H9 (cell line): ENCODE measurements at regions not wholly inside any gene's neighbourhood (a gene's known extent, or its start where the extent isn't known, plus 50 kb on each side); places are given as distances from the start of the nearest gene placed in this dataset.

Source experiments
- DNase-seq: peaks from one replicate; pipeline ENCODE4 v3.0.0-alpha.2; 2017
- H2AFZ ChIP-seq: one replicate; pipeline ENCODE4 v1.6.1; 2013; ENCODE audit warnings: mild to moderate bottlenecking, low read length, control low read depth, moderate library complexity
- H2AK5ac ChIP-seq: 2 replicates; pipeline ENCODE4 v1.6.1; 2013; ENCODE audit warnings: low read length, control low read depth, mixed read lengths; ENCODE audit not compliant: insufficient read length
- H2BK120ac ChIP-seq: one replicate; pipeline ENCODE4 v1.6.1; 2013; ENCODE audit warnings: low read depth, mild to moderate bottlenecking, low read length, control low read depth, inconsistent platforms; ENCODE audit not compliant: poor library complexity, severe bottlenecking
- H2BK12ac ChIP-seq: 2 replicates; pipeline ENCODE4 v1.6.1; 2013; ENCODE audit warnings: low read length, control low read depth, mixed read lengths, low read depth; ENCODE audit not compliant: insufficient read length
- H2BK15ac ChIP-seq: 2 replicates; pipeline ENCODE4 v1.6.1; 2013; ENCODE audit warnings: low read depth, low read length, control low read depth
- H2BK20ac ChIP-seq: one replicate; pipeline ENCODE4 v1.6.1; 2013; ENCODE audit warnings: low read depth, mild to moderate bottlenecking, low read length, control low read depth, inconsistent platforms; ENCODE audit not compliant: poor library complexity, severe bottlenecking
- H2BK5ac ChIP-seq: 2 replicates; pipeline ENCODE4 v1.6.1; 2013; ENCODE audit warnings: low read length, control low read depth, mixed read lengths; ENCODE audit not compliant: insufficient read length
- H3K14ac ChIP-seq: 2 replicates; pipeline ENCODE4 v1.6.1; 2013; ENCODE audit warnings: low read length, control low read depth; ENCODE audit not compliant: insufficient read depth
- H3K18ac ChIP-seq: 2 replicates; pipeline ENCODE4 v1.6.1; 2013; ENCODE audit warnings: low read depth, mild to moderate bottlenecking, mixed read lengths, low read length, control low read depth; ENCODE audit not compliant: insufficient read length
- H3K23ac ChIP-seq: 2 replicates; pipeline ENCODE4 v1.6.1; 2013; ENCODE audit warnings: low read length, control low read depth, mixed read lengths, low read depth; ENCODE audit not compliant: insufficient read length
- H3K23me2 ChIP-seq: 2 replicates; pipeline ENCODE4 v1.6.1; 2013; ENCODE audit warnings: low read depth, mild to moderate bottlenecking, mixed read lengths, low read length, control low read depth; ENCODE audit not compliant: insufficient read length, poor library complexity, severe bottlenecking
- H3K27ac ChIP-seq: 2 replicates; pipeline ENCODE4 v1.5.1; 2013; ENCODE audit warnings: low read length, control low read depth, mixed read lengths, low read depth; ENCODE audit not compliant: insufficient read length
- H3K27me3 ChIP-seq: 2 replicates; pipeline ENCODE4 v1.6.1; 2013; ENCODE audit warnings: low read length, control low read depth, inconsistent platforms; ENCODE audit not compliant: insufficient read depth
- H3K4ac ChIP-seq: 2 replicates; pipeline ENCODE4 v1.6.1; 2013; ENCODE audit warnings: low read depth, mild to moderate bottlenecking, control low read depth, inconsistent platforms, low read length, moderate library complexity
- H3K4me1 ChIP-seq: 2 replicates; pipeline ENCODE4 v1.6.1; 2013; ENCODE audit warnings: low read length, control low read depth, inconsistent platforms; ENCODE audit not compliant: insufficient read depth
- H3K4me2 ChIP-seq: 2 replicates; pipeline ENCODE4 v1.6.1; 2013; ENCODE audit warnings: low read length, control low read depth, mixed read lengths; ENCODE audit not compliant: insufficient read length, insufficient read depth
- H3K56ac ChIP-seq: 2 replicates; pipeline ENCODE4 v1.6.1; 2013; ENCODE audit warnings: low read depth, mild to moderate bottlenecking, mixed read lengths, low read length, control low read depth; ENCODE audit not compliant: insufficient read length
- H3K79me1 ChIP-seq: 2 replicates; pipeline ENCODE4 v1.6.1; 2013; ENCODE audit warnings: low read depth, mild to moderate bottlenecking, moderate library complexity, low read length, control low read depth, inconsistent platforms; ENCODE audit not compliant: insufficient read depth, poor library complexity, severe bottlenecking
- H3K79me2 ChIP-seq: 2 replicates; pipeline ENCODE4 v1.6.1; 2013; ENCODE audit warnings: low read length, control low read depth, inconsistent platforms; ENCODE audit not compliant: insufficient read depth
- H3K9ac ChIP-seq: 2 replicates; pipeline ENCODE4 v1.6.1; 2013; ENCODE audit warnings: low read length, control low read depth, mixed read lengths; ENCODE audit not compliant: insufficient read length; ENCODE audit errors: extremely low read depth
- H3K9me3 ChIP-seq: one replicate; pipeline ENCODE4 v1.6.1; 2013; ENCODE audit warnings: low read depth, low read length, inconsistent platforms; ENCODE audit not compliant: control insufficient read depth
- H3T11ph ChIP-seq: one replicate; pipeline ENCODE4 v1.6.1; 2013; ENCODE audit warnings: mild to moderate bottlenecking, low read length, control low read depth, inconsistent platforms
- H4K20me1 ChIP-seq: one replicate; pipeline ENCODE4 v1.6.1; 2013; ENCODE audit not compliant: control insufficient read depth, insufficient read length, insufficient read depth
- H4K5ac ChIP-seq: 2 replicates; pipeline ENCODE4 v1.6.1; 2013; ENCODE audit warnings: low read depth, mild to moderate bottlenecking, mixed read lengths, low read length, control low read depth; ENCODE audit not compliant: insufficient read length
- H4K8ac ChIP-seq: replicated peaks from 2 replicates; pipeline ENCODE4 v1.6.1; 2013; ENCODE audit warnings: low read length, control low read depth, mixed read lengths, low read depth; ENCODE audit not compliant: insufficient read length
- H4K91ac ChIP-seq: 2 replicates; pipeline ENCODE4 v1.6.1; 2013; ENCODE audit warnings: low read depth, mild to moderate bottlenecking, moderate library complexity, mixed read lengths, low read length, control low read depth; ENCODE audit not compliant: insufficient read length
- H3K27ac Mint-ChIP-seq, 3 experiments: 2 replicates in 2 of 3; 3 replicates in 1 of 3; pipeline ENCODE4 v1.8.0; 2020 to 2021; ENCODE audit warnings: mixed read lengths in 3 of 3, mild to moderate bottlenecking in 1 of 3, moderate library complexity in 1 of 3
- H3K27me3 Mint-ChIP-seq: 2 replicates; pipeline ENCODE4 v1.8.0; 2021; ENCODE audit warnings: low read depth, mild to moderate bottlenecking, moderate library complexity, mixed read lengths
- H3K36me3 Mint-ChIP-seq, 3 experiments: 2 replicates in 2 of 3; 3 replicates in 1 of 3; pipeline ENCODE4 v1.8.0; 2020 to 2021; ENCODE audit warnings: low read depth in 3 of 3, mixed read lengths in 3 of 3; ENCODE audit not compliant: insufficient read depth in 1 of 3
- H3K4me1 Mint-ChIP-seq, 2 experiments: 2 replicates each; pipeline ENCODE4 v1.8.0; 2020; ENCODE audit warnings: mixed read lengths in 2 of 2
- H3K4me3 Mint-ChIP-seq, 2 experiments: 2 replicates in 1 of 2; 3 replicates in 1 of 2; pipeline ENCODE4 v1.8.0; 2020 to 2021; ENCODE audit warnings: mild to moderate bottlenecking in 2 of 2, mixed read lengths in 2 of 2, moderate library complexity in 1 of 2
- H3K9me3 Mint-ChIP-seq, 2 experiments: 2 replicates in 1 of 2; 3 replicates in 1 of 2; pipeline ENCODE4 v1.8.0; 2020; ENCODE audit warnings: mild to moderate bottlenecking in 2 of 2, mixed read lengths in 2 of 2, moderate library complexity in 1 of 2
- WGBS: extraction: QIAGEN DNeasy Blood & Tissue Kit; methylation state at CpG from one replicate; pipeline ENCODE4 v1.1.7; 2013; ENCODE audit warnings: missing lambda C conversion rate, low lambda C conversion rate, mixed read lengths; ENCODE audit not compliant: insufficient read length; ENCODE audit errors: extremely low coverage; 5-methylcytosine and 5-hydroxymethylcytosine counted together
- TF ChIP-seq, protein P1 (sequence below): fragments of 200-600 bp; sonication (generic); conservative IDR thresholded peaks from 3 replicates; pipeline ENCODE4 v1.8.0; 2021; ENCODE audit warnings: antibody characterized with exemption, mild to moderate bottlenecking

DNA sequence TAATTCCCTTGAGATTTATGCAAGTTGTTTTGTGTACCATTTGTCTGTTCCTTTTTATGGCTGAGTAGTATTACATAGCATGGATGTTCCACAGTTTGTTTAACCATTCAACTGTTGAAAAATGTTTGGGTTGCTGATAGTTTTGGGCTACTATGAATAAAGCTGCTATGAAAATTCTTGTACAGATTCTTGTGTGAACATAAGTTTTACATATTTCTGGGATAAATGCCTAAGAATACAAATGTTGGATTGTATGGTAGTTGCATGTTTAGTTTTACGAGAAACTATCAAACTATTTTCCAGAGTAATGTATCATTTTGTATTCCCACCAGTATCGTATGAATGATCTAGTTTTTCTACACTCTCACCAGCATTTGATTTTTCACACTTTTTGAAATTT is 407.3 kb downstream of the PLCL1 start:
- H4K20me1 ChIP-seq = no peaks in the 10 kb centered on the region
- no peak overlapping the region for H4K91ac ChIP-seq
- no peak overlapping the region for H3K4me2 ChIP-seq
- H3K4me1 Mint-ChIP-seq = no peaks in the 10 kb centered on the region
- H3K9me3 Mint-ChIP-seq = no peaks in the 10 kb centered on the region
- H2BK12ac ChIP-seq = no peak overlapping the region
- H3K79me1 ChIP-seq = no peaks in the 10 kb centered on the region
- H3T11ph ChIP-seq = no peak overlapping the region
- H2AFZ ChIP-seq = no peak overlapping the region
- no peak overlapping the region for H2AK5ac ChIP-seq
- H3K9ac ChIP-seq = no peak overlapping the region
- no peaks in the 10 kb centered on the region for H3K27me3 Mint-ChIP-seq
- H3K27me3 ChIP-seq = no peaks in the 10 kb centered on the region
- no peak overlapping the region for H3K27ac ChIP-seq
- no peaks in the 10 kb centered on the region for H3K36me3 Mint-ChIP-seq
- DNase-seq = no peak
- H3K18ac ChIP-seq = no peak overlapping the region
- no peak overlapping the region for H2BK120ac ChIP-seq
- no peak overlapping the region for H2BK20ac ChIP-seq
- no peaks in the 10 kb centered on the region for H3K9me3 ChIP-seq
- no peak overlapping the region for H3K14ac ChIP-seq
- H3K4me3 Mint-ChIP-seq = no peak overlapping the region
- no peak overlapping the region for H3K4ac ChIP-seq
- no peak overlapping the region for H3K56ac ChIP-seq
- no peak overlapping the region for H2BK5ac ChIP-seq
- no peak overlapping the region for H4K5ac ChIP-seq
- H2BK15ac ChIP-seq = no peak overlapping the region
- TF ChIP-seq, protein P1, sequence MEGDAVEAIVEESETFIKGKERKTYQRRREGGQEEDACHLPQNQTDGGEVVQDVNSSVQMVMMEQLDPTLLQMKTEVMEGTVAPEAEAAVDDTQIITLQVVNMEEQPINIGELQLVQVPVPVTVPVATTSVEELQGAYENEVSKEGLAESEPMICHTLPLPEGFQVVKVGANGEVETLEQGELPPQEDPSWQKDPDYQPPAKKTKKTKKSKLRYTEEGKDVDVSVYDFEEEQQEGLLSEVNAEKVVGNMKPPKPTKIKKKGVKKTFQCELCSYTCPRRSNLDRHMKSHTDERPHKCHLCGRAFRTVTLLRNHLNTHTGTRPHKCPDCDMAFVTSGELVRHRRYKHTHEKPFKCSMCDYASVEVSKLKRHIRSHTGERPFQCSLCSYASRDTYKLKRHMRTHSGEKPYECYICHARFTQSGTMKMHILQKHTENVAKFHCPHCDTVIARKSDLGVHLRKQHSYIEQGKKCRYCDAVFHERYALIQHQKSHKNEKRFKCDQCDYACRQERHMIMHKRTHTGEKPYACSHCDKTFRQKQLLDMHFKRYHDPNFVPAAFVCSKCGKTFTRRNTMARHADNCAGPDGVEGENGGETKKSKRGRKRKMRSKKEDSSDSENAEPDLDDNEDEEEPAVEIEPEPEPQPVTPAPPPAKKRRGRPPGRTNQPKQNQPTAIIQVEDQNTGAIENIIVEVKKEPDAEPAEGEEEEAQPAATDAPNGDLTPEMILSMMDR = no peak
- no peaks in the 10 kb centered on the region for H3K23me2 ChIP-seq
- H3K27ac Mint-ChIP-seq = no peak overlapping the region
- H3K79me2 ChIP-seq = no peaks in the 10 kb centered on the region
- H4K8ac ChIP-seq = no peak overlapping the region
- H3K23ac ChIP-seq = no peak overlapping the region
- no CpG with 5 or more reads among the region's 2 CpGs for WGBS
- no peaks in the 10 kb centered on the region for H3K4me1 ChIP-seq
